Activated CD4-positive, alpha-beta T cell treated with anti-CD3 and anti-CD28 coated beads, Interleukin-2, amount 10 ng/mL, durations not matched to agents 7 days and 5 days (primary cell): ENCODE measurements at regions not wholly inside any gene's neighbourhood (a gene's known extent, or its start where the extent isn't known, plus 50 kb on each side); places are given as distances from the start of the nearest gene placed in this dataset.
"Not testable (repeated sequence)": the region's sequence is repeated elsewhere in the genome, so short reads cannot be mapped to it uniquely, and the experiment has no call there.

Experiments used
- CTCF ChIA-PET: fragments of 350-600 bp; sonication (Branson Sonifier 250); formaldehyde crosslinking; loops from one replicate; lab custom pipeline; 2021; ENCODE audit warnings: antibody characterized with exemption; lab: Charles Lee
- POLR2A ChIA-PET: fragments of 350-600 bp; sonication (Branson Sonifier 250); formaldehyde crosslinking; loops from one replicate; lab custom pipeline; 2021; ENCODE audit warnings: antibody characterized with exemption; lab: Charles Lee
- DNase-seq: peaks from one replicate; pipeline ENCODE4 v3.0.0-alpha.2; 2020
- H3K27ac Mint-ChIP-seq: one replicate; pipeline ENCODE4 v1.8.0; 2021; ENCODE audit warnings: mild to moderate bottlenecking, moderate library complexity, mixed read lengths
- H3K27me3 Mint-ChIP-seq: one replicate; pipeline ENCODE4 v1.8.0; 2021; ENCODE audit warnings: mixed read lengths
- H3K36me3 Mint-ChIP-seq: one replicate; pipeline ENCODE4 v1.8.0; 2021; ENCODE audit warnings: low read depth, mixed read lengths
- H3K4me1 Mint-ChIP-seq: one replicate; pipeline ENCODE4 v1.8.0; 2021; ENCODE audit warnings: mixed read lengths
- H3K4me3 Mint-ChIP-seq: one replicate; pipeline ENCODE4 v1.8.0; 2021; ENCODE audit warnings: mild to moderate bottlenecking, moderate library complexity, mixed read lengths
- H3K9me3 Mint-ChIP-seq: one replicate; pipeline ENCODE4 v1.8.0; 2021; ENCODE audit warnings: mixed read lengths

- H3K4me1 Mint-ChIP-seq: no peaks in the 10 kb centered on the region
- H3K27me3 Mint-ChIP-seq: no peaks in the 10 kb centered on the region
- ChIA-PET CTCF (no interaction called here), POLR2A (no interaction called here)
- H3K4me3 Mint-ChIP-seq: no peak overlapping the region
- no peaks in the 10 kb centered on the region for H3K36me3 Mint-ChIP-seq
- no peak for DNase-seq
- H3K27ac Mint-ChIP-seq: no peak overlapping the region
- H3K9me3 Mint-ChIP-seq: peaks cover 5% of the 10 kb centered on the region
Observed at GRCh38 chr10:33594475-33594874, 260.0 kb upstream of the NRP1 start.

DNA sequence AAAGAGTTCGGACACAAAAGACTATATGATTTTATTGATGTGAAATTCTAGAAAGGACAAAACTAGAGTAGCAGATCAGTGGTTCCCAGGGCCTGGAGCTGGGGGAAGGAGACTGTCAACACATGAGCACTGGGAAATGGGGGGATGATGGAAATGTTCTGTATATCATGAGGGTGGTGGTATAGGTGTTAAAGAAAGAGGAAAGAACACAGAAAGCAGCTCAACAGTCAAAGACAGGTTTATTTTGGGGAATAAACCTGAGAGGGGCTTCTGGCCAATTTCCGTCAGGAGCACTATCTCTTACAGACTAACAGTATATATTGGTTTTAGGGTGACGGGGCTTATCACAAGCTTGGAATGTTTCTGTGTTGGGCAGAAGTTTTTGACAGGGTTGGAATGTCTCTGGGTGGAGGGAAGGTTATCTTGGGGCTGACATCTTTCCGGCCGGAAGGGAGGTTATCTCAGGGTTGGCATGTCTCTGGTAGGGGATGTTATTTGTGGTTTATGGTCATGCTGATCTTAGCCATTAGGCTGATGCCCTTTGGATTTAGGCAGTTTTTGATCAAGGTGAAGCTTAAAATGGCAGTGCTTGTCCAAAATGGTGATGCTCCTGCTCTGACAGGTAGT lies 254.6 kb upstream of the NRP1 start:
- Mint-ChIP-seq H3K27me3 (no peaks in the 10 kb centered on the region), H3K36me3 (no peaks in the 10 kb centered on the region), H3K9me3 (no peaks in the 10 kb centered on the region), H3K27ac (no peak overlapping the region), H3K4me1 (no peaks in the 10 kb centered on the region), H3K4me3 (no peak overlapping the region)
- no peak for DNase-seq
- ChIA-PET CTCF (no interaction called here), POLR2A (no interaction called here)

- CTCF ChIA-PET, H3K4me1 Mint-ChIP-seq, H3K36me3 Mint-ChIP-seq, H3K9me3 Mint-ChIP-seq, DNase-seq, H3K27me3 Mint-ChIP-seq, POLR2A ChIA-PET, H3K27ac Mint-ChIP-seq, H3K4me3 Mint-ChIP-seq: not testable (repeated sequence)
Observed at GRCh38 chr10:33584596-33584995, 250.1 kb upstream of the NRP1 start.

- Mint-ChIP-seq H3K4me3 (no peak overlapping the region), H3K27me3 (no peaks in the 10 kb centered on the region), H3K36me3 (no peaks in the 10 kb centered on the region), H3K4me1 (no peaks in the 10 kb centered on the region), H3K27ac (no peak overlapping the region), H3K9me3 (no peaks in the 10 kb centered on the region)
- ChIA-PET POLR2A (no interaction called here), CTCF (no interaction called here)
- no peak for DNase-seq
Observed at GRCh38 chr10:33579996-33580395, 245.5 kb upstream of the NRP1 start.

GRCh38 chr10:33573606-33574005 lies 239.1 kb upstream of the NRP1 start:
- no peak overlapping the region for H3K27ac Mint-ChIP-seq
- DNase-seq: no peak
- H3K4me1 Mint-ChIP-seq: no peaks in the 10 kb centered on the region
- no peak overlapping the region for H3K4me3 Mint-ChIP-seq
- no peaks in the 10 kb centered on the region for H3K36me3 Mint-ChIP-seq
- ChIA-PET POLR2A (no interaction called here), CTCF (no interaction called here)
- no peaks in the 10 kb centered on the region for H3K9me3 Mint-ChIP-seq
- H3K27me3 Mint-ChIP-seq: peaks cover 2% of the 10 kb centered on the region

DNA sequence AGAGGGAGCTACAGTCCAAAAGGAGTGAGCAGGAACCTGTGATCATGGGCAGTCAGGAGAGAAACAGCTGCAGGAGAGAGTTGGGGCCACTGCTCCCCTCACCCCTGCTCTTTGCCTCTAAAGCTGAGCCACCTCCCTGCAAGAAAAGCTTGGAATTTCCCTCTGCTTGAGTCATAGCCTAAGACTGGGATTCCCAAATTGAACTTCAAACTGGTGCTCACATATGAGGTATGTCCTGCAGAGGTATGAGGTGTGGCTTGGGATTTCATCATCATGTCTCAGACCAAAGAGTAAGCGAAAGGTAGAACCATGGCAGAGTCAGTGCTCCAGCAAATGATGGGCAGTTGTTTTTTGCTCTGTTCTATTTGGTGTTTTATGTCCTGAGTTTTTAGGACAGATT lies 237.1 kb upstream of the NRP1 start:
- POLR2A ChIA-PET: no interaction called here
- no peak for DNase-seq
- Mint-ChIP-seq H3K27me3 (peaks cover 2% of the 10 kb centered on the region), H3K36me3 (no peaks in the 10 kb centered on the region), H3K4me3 (no peak overlapping the region), H3K27ac (no peak overlapping the region), H3K9me3 (no peaks in the 10 kb centered on the region), H3K4me1 (no peaks in the 10 kb centered on the region)
- CTCF ChIA-PET: no interaction called here

GRCh38 chr10:33570495-33570894 lies 236.0 kb upstream of the NRP1 start:
- H3K27me3 Mint-ChIP-seq: peaks cover 2% of the 10 kb centered on the region
- H3K36me3 Mint-ChIP-seq: no peaks in the 10 kb centered on the region
- POLR2A ChIA-PET: no interaction called here
- H3K4me1 Mint-ChIP-seq: no peaks in the 10 kb centered on the region
- DNase-seq: no peak
- CTCF ChIA-PET: no interaction called here
- H3K27ac Mint-ChIP-seq: no peak overlapping the region
- no peak overlapping the region for H3K4me3 Mint-ChIP-seq
- no peaks in the 10 kb centered on the region for H3K9me3 Mint-ChIP-seq

GRCh38 chr10:33569702-33570101 lies 235.2 kb upstream of the NRP1 start:
- H3K36me3 Mint-ChIP-seq: no peaks in the 10 kb centered on the region
- ChIA-PET CTCF (no interaction called here), POLR2A (no interaction called here)
- H3K4me3 Mint-ChIP-seq: no peak overlapping the region
- H3K27ac Mint-ChIP-seq: no peak overlapping the region
- DNase-seq: no peak
- H3K27me3 Mint-ChIP-seq: peaks cover 2% of the 10 kb centered on the region
- no peaks in the 10 kb centered on the region for H3K9me3 Mint-ChIP-seq
- no peaks in the 10 kb centered on the region for H3K4me1 Mint-ChIP-seq

DNA sequence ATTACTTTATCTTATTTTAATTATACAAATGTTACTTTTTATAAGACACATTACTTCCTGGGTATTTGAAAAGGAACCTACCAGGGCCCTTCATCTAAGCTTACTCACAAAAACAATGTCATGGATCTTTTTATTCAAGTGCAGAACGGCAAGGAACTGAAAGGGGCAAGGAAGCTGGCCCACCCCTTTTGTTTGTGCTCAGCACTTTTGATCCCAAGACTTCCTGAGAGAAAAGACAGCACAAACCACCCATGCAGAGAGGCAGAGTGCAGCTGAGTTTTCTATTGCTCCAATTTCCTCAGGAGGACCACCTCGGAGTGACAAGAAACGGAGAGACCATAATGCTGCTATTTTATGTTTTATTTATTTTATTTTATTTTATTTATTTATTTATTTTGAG lies 232.0 kb upstream of the NRP1 start:
- no peak overlapping the region for H3K4me3 Mint-ChIP-seq
- H3K27ac Mint-ChIP-seq: no peak overlapping the region
- no peaks in the 10 kb centered on the region for H3K9me3 Mint-ChIP-seq
- ChIA-PET POLR2A (no interaction called here), CTCF (interaction anchor here (0.8 kb wide), 1 partner anchor 19 kb away, joined by 3 read pairs; no protein-coding TSS in a partner anchor)
- DNase-seq: no peak
- no peaks in the 10 kb centered on the region for H3K36me3 Mint-ChIP-seq
- no peaks in the 10 kb centered on the region for H3K4me1 Mint-ChIP-seq
- peaks cover 4% of the 10 kb centered on the region for H3K27me3 Mint-ChIP-seq

DNA sequence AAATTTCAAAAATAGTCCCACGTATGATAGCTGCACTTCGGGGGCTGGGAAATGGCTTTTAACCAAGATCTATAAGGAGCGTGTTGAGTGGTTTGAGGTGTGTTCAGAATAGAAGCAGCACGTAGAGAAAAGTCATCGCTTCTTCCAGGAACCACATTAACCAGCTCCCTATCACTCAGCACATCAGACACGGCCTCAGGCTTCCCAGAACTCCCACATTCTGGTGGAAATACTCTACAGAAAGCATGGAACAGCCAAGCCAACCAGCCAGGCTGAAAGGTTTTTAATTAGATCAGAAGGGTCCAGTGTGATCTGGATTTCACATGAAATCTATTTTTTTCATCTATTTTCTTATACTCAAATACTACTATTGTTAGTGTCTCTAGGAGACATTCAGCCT lies 231.5 kb upstream of the NRP1 start:
- Mint-ChIP-seq H3K9me3 (no peaks in the 10 kb centered on the region), H3K27ac (no peak overlapping the region), H3K4me3 (no peak overlapping the region), H3K27me3 (peaks cover 6% of the 10 kb centered on the region), H3K36me3 (no peaks in the 10 kb centered on the region), H3K4me1 (no peaks in the 10 kb centered on the region)
- POLR2A ChIA-PET: no interaction called here
- CTCF ChIA-PET: interaction anchor here (0.8 kb wide), 1 partner anchor 20 kb away, joined by 3 read pairs; no protein-coding TSS in a partner anchor
- DNase-seq: no peak

GRCh38 chr10:33565231-33565630 lies 230.8 kb upstream of the NRP1 start:
- no peak for DNase-seq
- Mint-ChIP-seq H3K4me1 (no peaks in the 10 kb centered on the region), H3K27me3 (peaks cover 4% of the 10 kb centered on the region), H3K9me3 (no peaks in the 10 kb centered on the region), H3K27ac (no peak overlapping the region), H3K4me3 (no peak overlapping the region), H3K36me3 (no peaks in the 10 kb centered on the region)
- ChIA-PET CTCF (no interaction called here), POLR2A (no interaction called here)

- Mint-ChIP-seq H3K36me3 (no peaks in the 10 kb centered on the region), H3K27ac (no peak overlapping the region), H3K4me3 (no peak overlapping the region), H3K4me1 (no peaks in the 10 kb centered on the region), H3K27me3 (peaks cover 7% of the 10 kb centered on the region), H3K9me3 (no peaks in the 10 kb centered on the region)
- POLR2A ChIA-PET: no interaction called here
- CTCF ChIA-PET: no interaction called here
- DNase-seq: no peak
Observed at GRCh38 chr10:33559105-33559504, 224.6 kb upstream of the NRP1 start.

DNA sequence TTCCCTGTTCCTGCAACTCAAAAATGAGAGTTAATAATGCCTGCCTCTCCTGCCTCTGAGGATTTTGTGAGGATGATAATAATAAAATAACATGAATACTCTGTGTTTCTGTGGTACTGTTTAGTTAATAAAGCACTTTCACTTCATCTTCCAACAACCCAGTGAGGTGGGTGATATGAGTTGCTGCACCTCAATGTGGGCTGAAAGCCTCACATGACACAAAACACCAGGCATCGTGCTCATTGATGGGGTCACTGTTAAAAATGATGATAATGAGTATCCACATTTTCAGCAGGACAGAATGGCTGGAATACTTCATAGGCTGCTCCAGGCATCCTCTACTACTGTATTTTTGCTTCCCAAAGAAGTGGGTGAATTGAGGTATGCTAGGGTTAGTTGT lies 222.8 kb upstream of the NRP1 start:
- ChIA-PET POLR2A (no interaction called here), CTCF (interaction anchor here (1.1 kb wide), 1 partner anchor 11 kb away, joined by 3 read pairs; no protein-coding TSS in a partner anchor)
- no peak for DNase-seq
- Mint-ChIP-seq H3K36me3 (no peaks in the 10 kb centered on the region), H3K9me3 (no peaks in the 10 kb centered on the region), H3K27me3 (peaks cover 7% of the 10 kb centered on the region), H3K4me1 (no peaks in the 10 kb centered on the region), H3K4me3 (no peak overlapping the region), H3K27ac (no peak overlapping the region)

DNA sequence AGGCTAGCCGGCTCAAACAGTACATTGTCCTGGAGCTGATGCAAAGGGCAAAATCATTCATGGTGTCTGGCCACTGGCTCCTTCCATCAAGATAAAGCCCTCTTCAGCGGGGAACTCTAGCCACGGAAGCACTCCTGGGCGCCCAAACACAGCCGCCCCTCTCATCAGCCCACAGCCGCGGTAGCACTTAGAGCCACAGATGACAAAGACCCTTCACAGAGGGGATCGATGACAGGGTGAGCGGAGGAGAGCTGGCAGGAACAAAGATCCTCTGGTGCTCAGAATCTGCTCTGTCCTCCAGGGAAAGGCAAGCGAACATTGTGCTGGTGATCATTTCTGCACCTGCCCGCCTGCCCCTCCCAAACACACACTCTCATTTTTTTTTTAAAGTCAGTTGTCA lies 222.2 kb upstream of the NRP1 start:
- ChIA-PET CTCF (no interaction called here), POLR2A (no interaction called here)

More for the DNA sequence above, 222.2 kb upstream of the NRP1 start:
- no peak for DNase-seq
- Mint-ChIP-seq H3K4me3 (no peak overlapping the region), H3K9me3 (no peaks in the 10 kb centered on the region), H3K36me3 (no peaks in the 10 kb centered on the region), H3K27ac (no peak overlapping the region), H3K27me3 (peaks cover 6% of the 10 kb centered on the region), H3K4me1 (no peaks in the 10 kb centered on the region)
